ENCODE measurements at regions not wholly inside any gene's neighbourhood (a gene's known extent, or its start where the extent isn't known, plus 50 kb on each side); places are given as distances from the start of the nearest gene placed in this dataset.

- no peak for TF ChIP-seq CHD7 (IDR thresholded peaks at IDR 0.05; ENCODE audit: insufficient replicate concordance, low read length)
- no peak for TF ChIP-seq CHD1 (IDR thresholded peaks at IDR 0.05; ENCODE audit: low read depth, low read length)
- no peak for TF ChIP-seq BCL11A (IDR thresholded peaks at IDR 0.05; ENCODE audit: low read depth in 2 of 2, low read length in 2 of 2)
- no peak for TF ChIP-seq KDM1A (IDR thresholded peaks at IDR 0.05; ENCODE audit: borderline replicate concordance, low read length)
- TF ChIP-seq POU5F1 (IDR thresholded peaks at IDR 0.05; ENCODE audit: low read depth, low read length), result no peak
- no peak for TF ChIP-seq BACH1 (IDR thresholded peaks at IDR 0.05; ENCODE audit: low read length)
- TF ChIP-seq ASH2L (IDR thresholded peaks at IDR 0.05; ENCODE audit: low read length), result no peak
- no peak for TF ChIP-seq HDAC6 (IDR thresholded peaks at IDR 0.05; ENCODE audit: low read depth, low read length)
- TF ChIP-seq TAF1 (IDR thresholded peaks at IDR 0.05; ENCODE audit: low read depth, low read length), result no peak
- TF ChIP-seq RBBP5 (IDR thresholded peaks at IDR 0.05; ENCODE audit: borderline replicate concordance, low read depth, low read length), result no peak
- no peak for TF ChIP-seq POLR2A (IDR thresholded peaks at IDR 0.05; ENCODE audit: control extremely low read depth in 1 of 2, low read depth in 2 of 2, low read length in 2 of 2)
- TF ChIP-seq TEAD4 (IDR thresholded peaks at IDR 0.05; ENCODE audit: low read depth, low read length), result no peak
Observed at GRCh38 chr15:70488941-70489848, 274.2 kb downstream of the UACA start (continued).

All from H1 (cell line).